GM21717 (cell line): ENCODE measurements at regions not wholly inside any gene's neighbourhood (a gene's known extent, or its start where the extent isn't known, plus 50 kb on each side); places are given as distances from the start of the nearest gene placed in this dataset.

Source experiments
- ATAC-seq: cut with Tn5 transposase; IDR thresholded peaks from one replicate; pipeline ENCODE4 v1.9.1; 2021; ENCODE audit warnings: mild to moderate bottlenecking, moderate library complexity; ENCODE audit not compliant: unreplicated experiment

DNA sequence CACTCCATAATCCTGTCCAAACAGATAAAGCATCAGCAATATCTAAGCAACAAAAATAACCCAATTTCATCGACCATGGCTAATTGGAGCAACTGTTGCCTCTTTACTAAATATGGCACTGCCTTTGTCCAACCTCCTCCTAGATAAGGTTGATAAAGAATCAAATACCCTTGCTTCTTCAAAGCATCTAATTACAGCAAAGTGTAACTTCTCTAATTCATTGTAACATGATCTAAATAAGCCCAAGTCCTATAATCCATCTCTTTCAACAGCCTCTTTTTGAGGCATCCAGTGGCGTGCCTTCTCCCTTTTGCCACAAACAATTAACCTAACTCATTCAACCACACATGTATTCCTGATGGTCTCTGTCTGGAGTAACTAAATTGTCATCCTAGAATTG lies 81.7 kb upstream of the KLHL1 start:
- ATAC-seq: no peak

DNA sequence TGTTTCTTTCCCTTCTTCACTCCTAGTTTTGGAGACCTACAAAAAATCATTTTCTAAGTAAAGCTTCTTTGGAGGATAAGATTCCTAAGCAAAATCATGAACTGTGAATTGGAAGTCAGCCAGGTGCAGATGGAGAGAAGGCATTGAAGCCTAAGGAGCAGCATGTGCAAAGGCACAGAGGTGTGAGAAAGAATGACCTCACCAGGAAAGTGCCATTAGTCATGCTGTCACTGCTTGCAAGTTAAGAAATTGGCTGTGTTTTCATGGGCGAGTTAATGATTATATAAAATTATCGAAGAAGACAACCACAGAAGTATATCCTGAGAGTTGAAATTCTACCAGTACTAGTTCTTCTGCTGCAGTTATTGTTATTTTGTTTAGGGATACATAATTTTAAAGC lies 80.3 kb upstream of the KLHL1 start:
- ATAC-seq: no peak

DNA sequence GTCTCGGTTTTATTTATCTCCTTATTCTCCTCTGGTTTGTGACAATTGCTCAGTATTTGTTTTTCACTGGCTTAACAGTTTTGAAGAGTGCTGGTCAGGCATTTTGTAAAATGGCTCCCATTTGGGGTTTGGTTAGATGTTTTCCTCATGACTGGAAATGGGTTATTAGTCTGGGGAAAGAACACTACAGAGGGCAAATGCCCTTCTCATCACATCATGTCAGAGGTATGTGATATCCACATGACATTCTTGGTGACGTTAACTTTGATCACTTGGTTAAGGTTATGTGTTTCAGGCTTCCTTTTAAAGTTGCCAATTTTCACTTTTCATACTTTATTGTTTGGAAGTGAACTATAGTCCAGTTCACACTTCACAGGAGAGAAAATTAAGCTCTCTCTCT lies 74.8 kb upstream of the KLHL1 start:
- ATAC-seq: no peak
